Naive thymus-derived CD4-positive, alpha-beta T cell (primary cell): ENCODE measurements at regions not wholly inside any gene's neighbourhood (a gene's known extent, or its start where the extent isn't known, plus 50 kb on each side); places are given as distances from the start of the nearest gene placed in this dataset.
"Not testable (repeated sequence)": the region's sequence is repeated elsewhere in the genome, so short reads cannot be mapped to it uniquely, and the experiment has no call there.

Experiments used
- ATAC-seq: fragments of 150-1000 bp; cut with Tn5 transposase; 2 replicates; pipeline ENCODE4 v1.10.0; 2021; ENCODE audit warnings: mild to moderate bottlenecking, moderate library complexity
- CTCF ChIA-PET: fragments of 350-600 bp; sonication (Branson Sonifier 250); formaldehyde crosslinking; loops from one replicate; lab custom pipeline; 2021; ENCODE audit warnings: antibody characterized with exemption; lab: Charles Lee
- POLR2A ChIA-PET: fragments of 350-600 bp; sonication (Branson Sonifier 250); formaldehyde crosslinking; loops from one replicate; lab custom pipeline; 2021; ENCODE audit warnings: antibody characterized with exemption, inconsistent platforms; lab: Charles Lee
- DNase-seq, 9 donors: peaks; one replicate each; pipeline versions ENCODE4 v3.0.0 to v3.0.0-alpha.2; 2020 to 2022; ENCODE audit warnings: mixed read lengths in 1 of 9
- H3K27ac ChIP-seq: one replicate; pipeline ENCODE4 v1.7.0; 2013; ENCODE audit warnings: mild to moderate bottlenecking, low read depth, low read length, moderate library complexity
- H3K27me3 ChIP-seq, 2 donors: one replicate each; pipeline ENCODE4 v1.7.0; 2013; ENCODE audit warnings: low read length in 2 of 2, mild to moderate bottlenecking in 2 of 2, moderate library complexity in 2 of 2; ENCODE audit not compliant: control insufficient read depth in 2 of 2, insufficient read depth in 2 of 2
- H3K36me3 ChIP-seq, 3 experiments: 1 replicate in 2 of 3; 2 replicates in 1 of 3; pipeline ENCODE4 v1.7.0; 2013; ENCODE audit warnings: low read length in 3 of 3, mild to moderate bottlenecking in 3 of 3, moderate library complexity in 1 of 3; ENCODE audit not compliant: insufficient read depth in 3 of 3, control insufficient read depth in 2 of 3
- H3K4me1 ChIP-seq, 2 donors: one replicate each; pipeline ENCODE4 v1.7.0; 2013; ENCODE audit warnings: low read length in 2 of 2, mild to moderate bottlenecking in 2 of 2, moderate library complexity in 1 of 2; ENCODE audit not compliant: control insufficient read depth in 2 of 2, insufficient read depth in 2 of 2
- H3K4me3 ChIP-seq: 2 replicates; pipeline ENCODE4 v1.7.0; 2013; ENCODE audit warnings: mild to moderate bottlenecking, low read length
- H3K9me3 ChIP-seq, 3 experiments: 1 replicate in 2 of 3; 2 replicates in 1 of 3; pipeline ENCODE4 v1.7.0; 2013; ENCODE audit warnings: low read length in 3 of 3; ENCODE audit not compliant: control insufficient read depth in 2 of 3
- H3K27ac Mint-ChIP-seq, 9 donors: one replicate each; pipeline ENCODE4 v1.8.0; 2020 to 2022; ENCODE audit warnings: mixed read lengths in 9 of 9, mild to moderate bottlenecking in 8 of 9, moderate library complexity in 5 of 9, inconsistent platforms in 2 of 9
- H3K27me3 Mint-ChIP-seq, 5 donors: one replicate each; pipeline ENCODE4 v1.8.0; 2021 to 2022; ENCODE audit warnings: mixed read lengths in 5 of 5, mild to moderate bottlenecking in 1 of 5
- H3K36me3 Mint-ChIP-seq, 5 donors: one replicate each; pipeline ENCODE4 v1.8.0; 2020 to 2022; ENCODE audit warnings: mixed read lengths in 5 of 5, mild to moderate bottlenecking in 3 of 5, inconsistent platforms in 1 of 5
- H3K4me1 Mint-ChIP-seq, 7 donors: one replicate each; pipeline ENCODE4 v1.8.0; 2020 to 2022; ENCODE audit warnings: mixed read lengths in 7 of 7, mild to moderate bottlenecking in 3 of 7, inconsistent platforms in 1 of 7
- H3K4me3 Mint-ChIP-seq, 10 donors: one replicate each; pipeline ENCODE4 v1.8.0; 2020 to 2022; ENCODE audit warnings: mild to moderate bottlenecking in 10 of 10, mixed read lengths in 10 of 10, moderate library complexity in 6 of 10, inconsistent platforms in 2 of 10
- H3K9me3 Mint-ChIP-seq, 11 donors: one replicate each; pipeline ENCODE4 v1.8.0; 2020 to 2022; ENCODE audit warnings: mixed read lengths in 11 of 11, mild to moderate bottlenecking in 4 of 11, inconsistent platforms in 1 of 11, moderate library complexity in 1 of 11
- intact Hi-C, 2 donors: fragments of 100-400 bp; cut with micrococcal nuclease; formaldehyde crosslinking; loops; one replicate each; pipeline ENCODE4 v1.15.1; 2023

- H3K27me3 ChIP-seq, POLR2A ChIA-PET, H3K4me3 Mint-ChIP-seq, H3K27me3 Mint-ChIP-seq, H3K36me3 ChIP-seq, CTCF ChIA-PET, H3K9me3 Mint-ChIP-seq, H3K27ac ChIP-seq, ATAC-seq, intact Hi-C loops, H3K36me3 Mint-ChIP-seq, H3K4me1 Mint-ChIP-seq, H3K4me3 ChIP-seq, H3K9me3 ChIP-seq, DNase-seq, H3K4me1 ChIP-seq, H3K27ac Mint-ChIP-seq: not testable (repeated sequence)
Measured at GRCh38 chr9:38871282-38871940, 151.5 kb upstream of the FAM240B start.

- H3K36me3 ChIP-seq, H3K27me3 Mint-ChIP-seq, H3K27ac Mint-ChIP-seq, H3K27me3 ChIP-seq, ATAC-seq, H3K4me1 ChIP-seq, CTCF ChIA-PET, POLR2A ChIA-PET, DNase-seq, H3K4me3 ChIP-seq, H3K9me3 ChIP-seq, H3K27ac ChIP-seq, H3K36me3 Mint-ChIP-seq, intact Hi-C loops, H3K9me3 Mint-ChIP-seq, H3K4me3 Mint-ChIP-seq, H3K4me1 Mint-ChIP-seq: not testable (repeated sequence)
Measured at GRCh38 chr9:38859827-38860226, 139.9 kb upstream of the FAM240B start.

- H3K9me3 ChIP-seq, H3K36me3 Mint-ChIP-seq, ATAC-seq, H3K4me3 Mint-ChIP-seq, DNase-seq, H3K36me3 ChIP-seq, POLR2A ChIA-PET, H3K4me1 ChIP-seq, H3K4me1 Mint-ChIP-seq, CTCF ChIA-PET, H3K27ac ChIP-seq, H3K27me3 ChIP-seq, H3K9me3 Mint-ChIP-seq, H3K4me3 ChIP-seq, H3K27me3 Mint-ChIP-seq, intact Hi-C loops, H3K27ac Mint-ChIP-seq: not testable (repeated sequence)
Measured at GRCh38 chr9:38848966-38849365, 129.0 kb upstream of the FAM240B start.

- DNase-seq, ATAC-seq, H3K27ac Mint-ChIP-seq, H3K27me3 Mint-ChIP-seq, H3K27me3 ChIP-seq, H3K4me3 ChIP-seq, H3K4me1 ChIP-seq, H3K9me3 Mint-ChIP-seq, H3K9me3 ChIP-seq, intact Hi-C loops, H3K4me1 Mint-ChIP-seq, H3K27ac ChIP-seq, POLR2A ChIA-PET, CTCF ChIA-PET, H3K36me3 ChIP-seq, H3K36me3 Mint-ChIP-seq, H3K4me3 Mint-ChIP-seq: not testable (repeated sequence)
Measured at GRCh38 chr9:38840213-38840612, 120.3 kb upstream of the FAM240B start.

- H3K9me3 Mint-ChIP-seq, H3K4me3 Mint-ChIP-seq, H3K4me1 ChIP-seq, H3K36me3 ChIP-seq, H3K36me3 Mint-ChIP-seq, H3K4me1 Mint-ChIP-seq, H3K27me3 Mint-ChIP-seq, CTCF ChIA-PET, H3K9me3 ChIP-seq, H3K27ac ChIP-seq, H3K4me3 ChIP-seq, POLR2A ChIA-PET, ATAC-seq, intact Hi-C loops, H3K27me3 ChIP-seq, DNase-seq, H3K27ac Mint-ChIP-seq: not testable (repeated sequence)
Measured at GRCh38 chr9:38833706-38834105, 113.8 kb upstream of the FAM240B start.

GRCh38 chr9:38813855-38814254 lies 93.9 kb upstream of the FAM240B start:
- H3K36me3 ChIP-seq, H3K27ac Mint-ChIP-seq, H3K36me3 Mint-ChIP-seq, H3K27me3 ChIP-seq, H3K4me3 Mint-ChIP-seq, H3K27me3 Mint-ChIP-seq, DNase-seq, H3K9me3 Mint-ChIP-seq, H3K27ac ChIP-seq, H3K9me3 ChIP-seq, H3K4me1 ChIP-seq, H3K4me1 Mint-ChIP-seq, POLR2A ChIA-PET, intact Hi-C loops, H3K4me3 ChIP-seq, CTCF ChIA-PET, ATAC-seq: not testable (repeated sequence)

GRCh38 chr9:38807919-38808459 lies 88.1 kb upstream of the FAM240B start:
- H3K9me3 ChIP-seq, CTCF ChIA-PET, ATAC-seq, intact Hi-C loops, H3K27ac Mint-ChIP-seq, H3K4me1 ChIP-seq, H3K27ac ChIP-seq, H3K4me3 Mint-ChIP-seq, H3K36me3 ChIP-seq, H3K9me3 Mint-ChIP-seq, H3K4me1 Mint-ChIP-seq, H3K4me3 ChIP-seq, H3K27me3 Mint-ChIP-seq, H3K36me3 Mint-ChIP-seq, H3K27me3 ChIP-seq, DNase-seq, POLR2A ChIA-PET: not testable (repeated sequence)
